GM18520 (cell line): ENCODE measurements at regions not wholly inside any gene's neighbourhood (a gene's known extent, or its start where the extent isn't known, plus 50 kb on each side); places are given as distances from the start of the nearest gene placed in this dataset.
"Not testable (repeated sequence)": the region's sequence is repeated elsewhere in the genome, so short reads cannot be mapped to it uniquely, and the experiment has no call there.

Experiments
- ATAC-seq: cut with Tn5 transposase; IDR thresholded peaks from one replicate; pipeline ENCODE4 v1.9.1; 2021; ENCODE audit not compliant: unreplicated experiment

GRCh38 chr5:75951158-75951557 lies 132.0 kb upstream of the SV2C start:
- ATAC-seq = no peak

GRCh38 chr5:75948438-75948837 lies 134.7 kb upstream of the SV2C start:
- no peak for ATAC-seq

- ATAC-seq = no peak
Observed at GRCh38 chr5:75940418-75940817, 142.8 kb upstream of the SV2C start.

GRCh38 chr5:75935572-75935971 lies 147.6 kb upstream of the SV2C start:
- ATAC-seq = no peak

DNA sequence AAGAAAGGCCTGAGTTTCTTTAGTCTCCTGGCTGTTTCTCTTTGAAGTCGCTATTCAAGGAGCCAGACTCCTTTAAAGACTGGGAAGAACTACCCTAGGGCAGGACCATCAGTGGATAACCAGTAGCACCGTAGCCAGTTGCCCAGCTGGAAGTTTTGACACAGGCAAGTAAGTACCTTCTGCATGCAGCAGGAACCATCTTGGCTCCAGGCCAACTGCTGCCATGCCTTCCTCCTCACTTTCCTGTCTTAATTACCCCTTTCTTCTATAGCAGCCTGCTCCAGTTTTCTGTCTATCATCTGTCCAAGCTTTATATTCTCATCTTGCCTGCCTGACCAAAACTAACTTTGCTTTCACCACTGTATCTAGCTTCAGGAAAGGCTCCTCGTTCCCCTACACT lies 149.7 kb upstream of the SV2C start:
- ATAC-seq = no peak

DNA sequence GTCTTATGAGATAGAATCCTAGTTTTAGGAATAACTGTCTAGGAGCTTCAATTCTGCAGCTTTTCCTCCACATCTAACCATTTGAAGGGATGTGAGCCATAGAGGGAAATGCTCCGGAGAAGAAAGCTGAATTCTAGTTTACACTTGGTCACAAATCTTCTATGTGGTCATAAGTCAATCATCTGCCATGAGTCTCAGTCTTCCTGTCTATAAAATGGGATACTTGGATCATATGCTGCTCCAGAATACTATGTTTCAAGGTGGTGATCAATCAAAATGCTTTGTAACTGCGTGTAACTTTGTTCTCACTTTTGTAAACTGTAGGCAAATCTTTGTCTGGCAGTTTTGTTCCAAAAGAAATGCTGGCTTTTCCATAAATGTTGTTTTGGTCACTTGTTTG lies 152.0 kb upstream of the SV2C start:
- ATAC-seq = no peak

DNA sequence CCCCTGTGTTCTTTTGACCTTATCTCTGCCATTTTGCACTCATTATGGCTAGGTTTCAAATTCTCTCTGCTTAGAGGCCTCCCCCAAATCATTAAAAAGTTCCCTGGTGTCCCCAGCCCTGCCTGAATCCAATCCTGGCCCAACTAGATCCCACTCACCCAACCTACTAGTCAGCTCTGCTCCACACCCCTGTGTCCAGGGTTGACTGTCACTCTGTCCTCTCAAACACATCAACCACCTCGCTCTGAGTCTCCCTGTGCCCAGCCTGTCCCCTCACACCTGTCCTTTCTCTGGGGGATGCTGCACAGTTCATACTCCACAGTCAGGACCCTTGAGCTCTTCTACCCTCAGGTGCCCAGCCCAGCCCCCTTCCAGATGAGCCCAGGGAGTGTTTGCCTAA lies 154.2 kb upstream of the SV2C start:
- no peak for ATAC-seq

DNA sequence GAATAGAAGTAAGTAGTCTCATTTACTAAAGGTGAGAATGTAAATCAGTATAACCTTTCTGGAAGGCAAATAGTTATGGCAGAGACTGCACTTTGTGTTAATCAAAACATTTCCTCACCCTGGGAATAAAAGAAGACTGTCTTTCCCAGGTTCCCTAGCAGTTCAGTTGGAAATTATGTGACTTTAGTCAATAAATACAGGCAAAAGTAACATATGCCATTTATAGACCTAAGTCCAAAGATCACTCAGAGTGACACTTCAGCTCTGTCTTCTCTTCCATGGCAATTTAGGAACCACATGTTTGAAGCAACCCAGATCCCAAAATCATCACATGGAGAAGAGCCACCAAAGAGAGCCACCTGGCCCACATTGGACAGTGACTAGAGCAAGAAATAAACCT lies 160.7 kb upstream of the SV2C start:
- ATAC-seq = no peak

- ATAC-seq = no peak
Observed at GRCh38 chr5:75921011-75921410, 162.2 kb upstream of the SV2C start.

GRCh38 chr5:75916144-75916543 lies 167.0 kb upstream of the SV2C start:
- no peak for ATAC-seq

DNA sequence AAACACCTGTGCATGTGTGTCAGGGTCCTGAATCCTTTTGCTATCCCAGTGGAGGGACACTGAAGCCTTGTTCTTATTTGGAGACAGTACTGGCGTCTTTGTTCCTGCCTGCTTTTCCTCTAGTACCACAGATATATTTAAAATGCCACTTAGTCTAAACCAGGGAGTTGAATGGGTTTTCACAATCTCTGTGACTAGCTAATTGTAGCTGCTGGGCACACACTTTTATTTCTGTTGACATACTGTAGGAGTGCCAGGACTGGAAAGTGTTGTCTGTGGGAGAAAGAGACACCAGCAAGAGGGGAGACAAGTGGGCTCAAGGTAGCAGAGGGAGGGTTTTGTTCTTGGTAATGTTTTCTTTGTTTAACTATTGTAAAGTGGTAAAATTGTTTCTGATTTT lies 174.0 kb upstream of the SV2C start:
- ATAC-seq = no peak

DNA sequence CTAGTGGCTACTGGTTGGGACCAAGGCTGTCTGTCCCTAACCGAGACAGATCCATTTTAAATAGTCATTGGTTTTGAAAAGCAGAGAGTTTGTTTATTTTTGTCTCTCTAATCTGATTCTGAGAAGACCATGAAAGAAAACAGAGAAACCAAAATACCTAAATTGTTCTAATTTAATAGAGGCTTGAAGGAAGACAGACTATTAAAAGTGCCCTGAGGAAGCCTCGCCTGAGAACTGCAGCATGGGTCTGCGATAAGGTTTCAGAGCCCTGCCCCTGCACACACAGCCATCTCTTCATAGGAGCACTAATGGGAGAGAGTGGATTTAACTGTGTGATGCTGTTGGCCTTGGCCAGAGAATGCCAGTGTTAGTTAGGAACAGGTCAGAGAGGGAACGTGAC lies 175.5 kb upstream of the SV2C start:
- no peak for ATAC-seq

DNA sequence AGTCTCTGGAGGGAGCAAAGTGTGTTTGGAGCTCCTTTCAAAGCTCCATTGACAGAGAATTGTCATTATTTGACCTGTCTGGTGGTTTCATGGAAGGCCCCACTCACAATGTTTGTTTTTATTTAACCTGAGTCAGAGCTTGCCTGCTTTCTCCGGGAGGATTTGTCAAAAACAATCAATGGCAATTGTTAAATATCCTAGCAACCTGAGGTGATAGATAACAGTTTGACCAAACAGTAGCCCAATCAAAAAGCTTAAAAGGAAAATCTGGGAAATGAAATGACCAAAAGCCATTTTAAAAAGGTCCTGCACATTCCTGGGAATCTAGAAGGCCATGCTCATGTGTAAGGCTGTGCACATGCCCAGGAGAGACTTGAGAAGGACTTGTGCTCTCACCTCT lies 177.2 kb upstream of the POC5 start:
- ATAC-seq = no peak

DNA sequence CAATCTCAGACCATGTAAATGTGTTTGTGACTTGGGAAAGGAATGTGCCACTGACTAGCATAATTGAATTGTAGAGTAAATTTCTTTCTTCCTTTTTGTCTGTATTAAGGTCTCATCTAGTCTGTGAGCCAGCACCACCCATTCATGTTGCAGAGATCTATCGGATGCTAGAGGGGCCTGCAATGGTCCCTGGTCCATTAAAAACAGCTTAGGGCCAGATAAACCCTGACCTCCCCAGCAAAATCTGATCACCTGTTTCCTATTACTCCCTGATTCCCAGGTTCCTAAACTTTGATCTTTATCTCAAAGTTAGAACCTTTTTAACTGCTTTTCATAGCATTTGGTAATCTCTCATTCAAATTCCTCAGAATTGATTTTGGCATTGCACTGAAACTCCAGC lies 174.5 kb upstream of the POC5 start:
- no peak for ATAC-seq

GRCh38 chr5:75891020-75891419 lies 173.8 kb upstream of the POC5 start:
- no peak for ATAC-seq

DNA sequence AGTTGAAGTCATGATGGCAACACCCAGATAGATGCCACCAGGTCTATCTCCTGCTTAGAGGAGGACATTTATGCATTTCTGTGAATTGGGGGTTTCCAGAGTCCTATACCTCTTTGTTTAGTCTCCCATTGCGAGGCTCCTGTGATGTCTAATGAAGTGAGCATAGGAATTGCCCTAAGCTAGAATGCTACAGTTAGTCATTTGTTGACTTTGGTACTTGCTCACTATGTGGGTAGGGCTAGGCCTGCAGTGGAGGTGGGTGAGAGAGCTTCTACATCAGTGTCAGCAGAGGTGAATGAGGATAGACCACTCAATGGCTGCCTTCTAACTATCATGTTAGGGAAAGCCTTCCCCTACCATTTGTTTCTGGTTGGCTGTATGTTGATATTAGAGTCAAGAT lies 173.3 kb upstream of the POC5 start:
- no peak for ATAC-seq

GRCh38 chr5:75886706-75887105 lies 169.5 kb upstream of the POC5 start:
- no peak for ATAC-seq

DNA sequence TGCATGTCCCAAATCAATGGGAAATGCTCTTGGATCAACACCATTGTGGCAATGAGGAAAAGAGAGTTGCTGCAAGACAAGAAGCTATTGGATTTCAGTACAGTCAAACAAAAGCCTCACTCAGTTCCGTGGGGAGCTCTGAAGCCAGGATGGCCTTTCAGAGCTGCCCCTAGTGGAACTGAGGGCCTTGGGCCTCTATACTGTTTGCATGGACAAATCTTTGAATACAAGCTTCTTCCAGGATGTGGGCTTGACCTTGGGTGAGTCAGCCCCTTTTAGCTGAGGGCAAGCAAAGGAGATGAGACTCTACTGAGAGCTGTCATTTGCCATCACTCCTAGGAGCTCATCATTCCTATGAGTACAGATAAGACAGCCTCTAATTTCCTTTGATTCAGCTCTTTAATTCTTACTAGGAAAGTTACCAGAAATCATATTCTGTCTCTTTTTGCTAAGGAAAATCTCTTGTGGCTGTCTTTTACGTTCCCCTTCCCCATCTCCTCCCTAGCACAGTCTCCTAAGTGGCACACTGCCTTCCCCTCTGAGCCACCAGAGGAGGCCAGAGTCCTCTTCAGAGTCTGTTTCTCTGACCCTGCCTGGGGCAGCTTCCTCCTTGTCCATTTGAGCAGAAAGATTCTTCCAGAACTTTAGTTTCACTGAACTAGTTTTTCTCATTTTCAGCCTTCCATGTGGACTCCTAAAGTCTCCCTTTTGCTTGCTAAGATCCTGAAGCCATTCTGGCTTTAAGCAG lies 168.8 kb upstream of the POC5 start:
- ATAC-seq = no peak

DNA sequence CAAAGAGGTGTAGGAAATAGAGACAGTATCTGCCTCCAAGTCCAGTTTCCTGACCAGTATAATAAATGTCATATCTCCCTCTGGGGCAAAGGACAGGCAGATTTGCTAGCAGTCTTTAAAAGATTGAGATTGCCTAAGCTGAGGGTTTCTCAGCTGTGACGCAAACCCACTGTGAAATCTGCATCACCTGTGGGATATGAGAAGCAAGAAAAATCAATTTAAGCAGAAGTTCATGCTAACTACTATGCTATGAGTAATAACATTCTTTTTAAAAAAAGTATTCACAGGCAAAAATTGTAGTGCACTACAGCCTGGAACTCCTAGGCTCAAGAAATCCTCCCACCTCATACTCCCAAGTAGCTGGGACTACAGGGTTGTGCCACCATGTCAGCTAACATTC lies 168.1 kb upstream of the POC5 start:
- no peak for ATAC-seq

GRCh38 chr5:75869891-75870290 lies 152.7 kb upstream of the POC5 start:
- ATAC-seq = no peak

GRCh38 chr5:75862872-75863271 lies 145.6 kb upstream of the POC5 start:
- ATAC-seq = no peak

DNA sequence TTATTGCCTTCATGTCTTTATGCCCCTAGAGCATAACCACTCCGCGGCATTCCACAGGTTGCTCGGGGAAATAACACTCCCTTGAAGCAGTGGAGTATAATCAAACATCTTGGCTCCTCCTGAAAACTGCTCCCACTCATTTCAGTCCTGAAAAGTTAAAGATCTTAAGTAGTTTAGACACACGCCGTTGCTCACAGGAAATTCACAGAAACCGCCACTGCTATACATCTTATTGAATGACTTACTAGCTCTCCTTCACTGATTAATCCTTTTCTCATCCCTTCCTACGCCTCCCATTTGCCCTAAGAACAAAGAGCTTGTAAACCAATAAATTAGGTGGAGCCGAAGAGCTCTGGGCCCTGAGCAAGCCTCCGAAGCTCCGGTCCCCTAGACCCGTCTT lies 142.4 kb upstream of the POC5 start:
- ATAC-seq = not testable (repeated sequence)

GRCh38 chr5:75856056-75856455 lies 138.8 kb upstream of the POC5 start:
- ATAC-seq = no peak
